ENCODE measurements at regions not wholly inside any gene's neighbourhood (a gene's known extent, or its start where the extent isn't known, plus 50 kb on each side); places are given as distances from the start of the nearest gene placed in this dataset.

DNA sequence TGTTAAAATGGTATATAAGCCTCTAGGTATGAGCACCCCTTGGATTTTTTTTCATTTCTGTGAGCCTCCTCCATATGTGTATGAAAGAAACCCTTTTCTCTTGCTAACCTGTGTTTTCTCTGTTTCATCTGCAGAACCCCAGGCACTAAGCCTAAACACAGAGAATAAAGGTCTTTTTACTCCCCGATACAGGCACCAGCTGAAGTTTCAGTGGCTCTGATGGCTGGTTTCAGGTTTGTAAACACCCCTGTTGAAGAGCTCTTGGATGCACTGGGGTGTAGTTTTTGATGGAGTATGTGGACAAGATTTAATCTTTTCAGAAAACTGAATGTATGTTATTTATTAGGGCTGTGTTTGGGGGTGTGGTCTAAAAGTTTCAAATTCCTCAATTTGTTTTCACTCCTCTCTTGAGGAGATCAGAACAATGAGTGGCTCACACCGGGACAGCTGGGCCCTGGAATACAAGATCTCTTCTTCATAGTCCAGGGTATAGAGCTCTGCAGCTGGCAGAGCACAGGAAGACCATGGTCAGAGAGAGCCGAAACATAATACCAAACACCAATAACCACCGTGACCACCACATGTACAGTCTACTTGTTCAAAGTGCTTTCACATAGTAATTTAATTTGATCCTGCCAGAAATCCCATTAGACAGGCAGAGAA is 50.2 kb upstream of the VTCN1 start:
- DNase-seq (ENCODE audit: low spot score) = no peak
